Activated gamma-delta T cell (primary cell): ENCODE measurements at regions not wholly inside any gene's neighbourhood (a gene's known extent, or its start where the extent isn't known, plus 50 kb on each side); places are given as distances from the start of the nearest gene placed in this dataset.
"Not testable (repeated sequence)": the region's sequence is repeated elsewhere in the genome, so short reads cannot be mapped to it uniquely, and the experiment has no call there.

Source experiments
- DNase-seq: peaks from one replicate; lab custom pipeline; 2025; lab: John Stamatoyannopoulos, UW

DNA sequence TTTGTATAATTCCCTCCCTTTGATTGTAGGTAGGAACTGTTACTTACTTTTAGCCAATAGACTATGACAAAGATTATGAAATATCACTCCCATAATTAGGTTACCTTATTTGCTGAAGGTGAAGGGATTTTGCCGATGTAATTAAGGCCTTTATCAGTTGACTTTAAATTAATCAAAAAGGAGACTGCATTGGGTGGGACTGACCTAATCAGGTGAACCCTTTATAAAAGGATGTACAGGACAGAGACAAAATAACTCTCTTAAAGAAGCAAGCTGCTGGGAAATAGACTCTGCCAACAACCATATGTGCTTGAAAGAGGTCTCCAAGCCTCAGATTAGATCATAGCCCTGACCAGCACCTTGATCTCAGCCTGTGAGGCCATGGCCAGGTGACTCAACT is 167.6 kb downstream of the SOX3 start:
- no peak for DNase-seq

DNA sequence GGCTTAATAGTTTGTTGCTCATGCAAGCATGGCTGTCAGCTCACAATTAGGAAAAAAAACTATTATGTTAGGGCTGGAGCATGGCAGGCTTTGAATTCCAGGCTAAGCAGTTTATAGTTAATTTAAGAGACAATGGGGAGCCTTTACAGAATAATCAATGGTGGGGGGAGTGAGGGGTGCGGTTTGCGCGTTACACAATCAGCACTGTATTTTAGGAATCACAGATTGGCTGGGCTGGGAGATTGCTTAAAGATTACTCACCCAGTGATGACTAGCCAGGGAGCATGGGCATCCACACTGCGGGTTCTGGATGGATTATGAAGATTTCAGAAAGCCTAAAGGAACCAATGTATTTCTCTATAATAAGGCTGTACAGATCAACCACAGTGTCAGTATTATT is 186.6 kb downstream of the SOX3 start:
- DNase-seq, result no peak

DNA sequence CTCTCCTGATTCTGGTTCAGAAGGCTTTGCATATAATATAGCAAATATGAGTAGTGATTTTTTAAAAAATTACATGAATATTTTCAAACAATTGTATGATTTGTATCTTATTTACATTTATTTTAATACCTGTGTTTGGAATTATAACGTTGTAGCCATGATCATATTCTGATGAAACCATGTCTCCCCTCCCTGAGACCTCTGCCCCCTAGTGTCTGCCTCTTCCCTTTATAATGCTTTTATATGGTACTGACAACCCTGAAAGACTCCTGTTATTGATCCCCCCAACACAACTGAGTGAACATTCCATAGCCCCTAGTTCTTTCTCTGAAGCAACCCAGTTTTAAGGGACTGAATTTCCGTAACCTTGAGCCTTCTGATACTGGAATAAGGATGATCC is 187.4 kb downstream of the SOX3 start:
- DNase-seq, result no peak

GRCh38 chrX:140298960-140299825 is 205.7 kb downstream of the SOX3 start:
- DNase-seq, result no peak

GRCh38 chrX:140297273-140297672 is 207.6 kb downstream of the SOX3 start:
- no peak for DNase-seq

DNA sequence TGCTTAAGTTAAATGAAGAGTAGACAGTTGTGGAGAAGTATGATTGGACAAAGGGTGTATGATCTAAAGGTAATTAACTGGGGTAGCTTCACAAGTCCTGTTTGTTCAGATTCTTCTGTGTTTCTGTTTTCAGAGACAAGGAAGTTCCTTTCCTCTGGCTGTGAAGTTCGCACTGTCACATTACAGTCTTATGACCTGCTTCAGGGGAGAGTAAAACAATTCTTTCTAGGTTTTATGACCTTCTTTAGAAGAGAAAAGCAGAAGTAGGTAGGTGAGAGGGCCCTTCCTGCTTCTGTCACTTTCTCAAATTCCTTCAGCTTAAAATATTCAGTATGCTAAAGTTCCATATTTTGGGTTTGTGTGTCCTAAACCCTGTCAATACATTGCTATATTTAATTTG is 211.9 kb downstream of the SOX3 start:
- no peak for DNase-seq

DNA sequence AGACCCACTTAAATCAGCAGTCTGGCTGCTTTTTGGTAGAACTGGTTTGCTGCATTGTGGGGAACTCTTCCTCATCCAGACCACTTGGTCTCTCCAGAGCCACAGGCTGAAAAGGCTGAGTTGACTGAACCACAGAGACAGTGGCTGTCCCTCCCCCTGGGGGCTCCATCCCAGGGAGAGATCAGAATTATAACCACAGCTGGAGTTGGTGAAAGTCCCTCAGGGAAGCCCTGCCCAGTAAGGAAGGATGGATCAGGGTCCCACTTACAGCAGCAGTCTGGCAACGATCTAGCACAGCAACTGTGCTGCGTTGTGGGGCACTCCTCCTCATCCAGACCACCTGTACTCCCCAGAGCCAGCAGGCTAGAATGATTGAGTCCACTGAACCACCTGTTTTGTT is 212.7 kb downstream of the SOX3 start:
- no peak for DNase-seq

- no peak for DNase-seq
These were observed 229.9 kb downstream of the SOX3 start for GRCh38 chrX:140274811-140275525.

GRCh38 chrX:140273921-140274320 is 230.9 kb downstream of the SOX3 start:
- DNase-seq, result no peak

DNA sequence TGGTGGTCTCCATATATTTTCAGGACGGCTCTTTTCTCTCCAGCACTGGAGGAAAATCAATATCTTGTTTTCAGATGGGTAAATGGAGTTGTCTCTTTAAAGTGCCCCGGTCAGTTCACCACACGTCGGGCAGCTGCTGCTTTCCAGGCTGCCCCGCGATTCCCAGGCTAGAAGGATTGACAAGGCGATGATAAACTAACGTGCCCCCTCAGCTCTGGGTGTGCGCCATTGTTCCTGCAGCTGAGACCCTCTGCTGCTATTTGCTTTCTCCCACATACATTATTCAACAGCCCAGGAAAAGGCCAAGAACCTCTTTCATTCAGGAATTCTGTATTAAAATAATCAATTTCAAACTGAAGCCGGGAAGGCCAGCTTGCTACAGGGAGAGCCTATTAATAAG is 254.5 kb downstream of the SOX3 start:
- no peak for DNase-seq

- DNase-seq, result no peak
These were observed 255.8 kb downstream of the SOX3 start for GRCh38 chrX:140249088-140249487.

GRCh38 chrX:140229191-140229590 is 263.9 kb upstream of the CXorf66 start:
- no peak for DNase-seq

- not testable (repeated sequence) for DNase-seq
These were observed 260.7 kb upstream of the CXorf66 start for GRCh38 chrX:140226037-140226436.

GRCh38 chrX:140215894-140216293 is 250.6 kb upstream of the CXorf66 start:
- DNase-seq, result not testable (repeated sequence)

DNA sequence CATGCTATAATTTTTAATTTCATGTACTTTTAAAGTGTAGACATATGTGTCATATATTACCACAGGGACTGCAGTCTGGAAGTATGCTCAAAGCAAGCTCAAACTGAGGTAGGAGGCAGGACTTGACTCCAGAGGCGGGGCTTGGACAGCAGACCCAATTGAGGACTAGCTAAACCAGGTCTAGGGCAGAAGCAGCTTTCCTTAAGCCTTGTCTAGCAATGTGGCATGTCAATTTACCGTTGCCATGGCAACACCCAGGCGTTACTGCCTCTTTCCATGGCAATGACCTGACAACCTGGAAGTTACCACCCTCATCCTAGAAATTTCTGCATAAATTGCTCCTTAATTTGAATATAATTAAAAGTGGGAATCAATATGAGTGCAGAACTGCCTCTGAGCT is 249.2 kb upstream of the CXorf66 start:
- DNase-seq, result not testable (repeated sequence)

DNA sequence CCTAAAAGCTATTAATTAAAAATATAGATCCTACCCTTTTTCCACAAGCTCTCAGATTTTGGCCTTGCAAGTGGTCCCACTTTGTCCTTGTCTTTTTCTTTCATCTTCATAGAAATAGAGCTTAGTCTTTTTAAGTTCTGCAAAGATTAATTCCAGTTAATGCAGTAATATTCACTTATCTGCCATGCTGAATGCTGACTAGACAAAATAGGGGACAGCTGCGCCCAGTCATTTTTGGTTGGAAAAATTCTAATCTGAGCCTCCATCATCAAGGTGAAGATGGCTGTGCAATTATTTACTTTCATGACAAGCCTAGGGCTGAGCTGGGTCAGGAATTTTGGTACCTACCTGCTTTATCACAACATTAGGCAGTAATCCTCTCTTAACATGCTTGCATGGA is 241.3 kb upstream of the CXorf66 start:
- DNase-seq, result no peak

- no peak for DNase-seq
These were observed 225.3 kb upstream of the CXorf66 start for GRCh38 chrX:140190441-140191108.

- DNase-seq, result no peak
These were observed 215.3 kb upstream of the CXorf66 start for GRCh38 chrX:140180585-140180984.

DNA sequence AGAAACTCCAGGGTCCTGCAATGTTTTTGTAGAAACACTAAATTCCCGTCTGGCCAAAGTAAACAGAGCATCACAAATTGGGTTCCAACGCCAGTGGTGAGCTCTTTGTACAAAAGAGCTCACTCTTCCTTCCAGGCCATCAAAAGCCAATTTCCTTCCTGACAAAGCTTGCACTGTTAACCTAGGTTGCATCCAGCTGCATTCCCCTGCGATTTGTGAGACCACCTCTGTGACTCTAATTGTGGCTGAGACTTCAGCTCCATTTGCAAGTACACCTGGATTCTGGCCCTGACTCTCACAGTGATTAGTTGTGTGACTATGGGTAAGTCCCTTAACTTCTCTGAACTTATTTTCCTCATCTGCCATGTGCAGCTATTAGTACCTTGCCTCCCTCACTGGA is 212.5 kb upstream of the CXorf66 start:
- DNase-seq, result no peak

DNA sequence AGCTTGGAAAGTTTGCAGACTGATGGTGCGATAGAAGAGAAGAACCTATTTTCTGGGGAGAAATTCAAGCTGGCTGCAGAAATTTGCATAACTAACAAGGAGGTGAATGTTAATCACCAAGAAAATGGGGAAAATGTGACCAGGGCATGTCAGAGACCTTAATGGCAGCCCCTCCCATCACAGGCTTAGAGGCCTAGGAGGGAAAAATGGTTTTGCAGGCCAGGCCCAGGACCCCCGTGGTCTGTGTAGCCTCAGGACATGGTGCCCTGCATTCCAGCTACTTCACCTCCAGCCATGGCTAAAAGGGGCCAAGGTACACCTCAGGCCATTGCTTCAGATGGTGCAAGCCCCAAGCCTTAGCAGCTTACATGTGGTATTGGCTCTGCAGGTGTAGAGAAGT is 207.1 kb upstream of the CXorf66 start:
- DNase-seq, result no peak

DNA sequence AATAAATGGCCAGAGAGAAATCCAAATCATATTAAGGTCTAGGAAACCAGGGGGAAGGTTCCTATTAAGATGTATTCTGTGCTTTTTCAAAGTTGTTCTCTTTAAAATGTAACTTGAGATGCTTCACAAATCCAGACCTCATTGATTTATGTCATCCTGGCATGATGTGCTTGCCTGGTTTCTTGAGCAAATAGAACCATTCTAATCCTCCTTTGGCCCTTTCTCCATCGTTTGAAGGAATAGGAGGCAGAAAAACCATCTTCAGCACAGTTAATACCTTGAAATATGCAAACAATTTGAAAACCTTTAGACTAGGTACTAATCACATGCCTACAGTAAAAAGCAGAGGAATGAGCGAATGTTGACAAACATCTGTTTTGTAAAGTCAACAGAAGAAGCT is 202.2 kb upstream of the CXorf66 start:
- no peak for DNase-seq

DNA sequence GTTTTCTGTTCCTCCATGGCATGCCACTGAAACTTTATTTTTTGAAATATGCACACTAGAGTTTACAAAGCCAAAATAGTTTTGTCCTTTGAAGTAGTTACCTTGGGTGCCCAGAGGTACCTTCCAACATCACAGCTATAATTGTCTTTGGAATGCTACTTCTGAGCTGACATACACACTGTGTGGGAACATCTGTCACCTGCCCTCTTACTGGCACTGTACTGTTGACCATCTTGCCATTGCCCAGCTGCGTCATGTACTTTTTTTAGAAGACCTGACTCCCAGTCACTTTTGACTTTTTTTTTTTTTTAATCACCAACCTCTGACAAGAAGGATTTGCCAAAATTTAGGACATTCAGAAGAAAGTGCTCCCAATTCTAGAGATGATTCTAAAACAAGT is 200.5 kb upstream of the CXorf66 start:
- DNase-seq, result no peak

GRCh38 chrX:140164391-140164790 is 199.1 kb upstream of the CXorf66 start:
- DNase-seq, result no peak
